Caco-2 (cell line): ENCODE measurements at regions not wholly inside any gene's neighbourhood (a gene's known extent, or its start where the extent isn't known, plus 50 kb on each side); places are given as distances from the start of the nearest gene placed in this dataset.

Source experiments
- BruUV-seq: library from RNA; stranded (reverse); fragments of 400-500 nt; replicated peaks from 2 replicates; lab custom pipeline; 2021; lab: Mats Ljungman, UMichigan
- CTCF ChIA-PET: fragments of 300-600 bp; sonication (Branson Sonifier 250); formaldehyde crosslinking; loops from one replicate; lab custom pipeline; 2022; ENCODE audit warnings: antibody characterized with exemption; lab: Charles Lee
- POLR2A ChIA-PET: fragments of 300-600 bp; sonication (Branson Sonifier 250); formaldehyde crosslinking; loops from one replicate; lab custom pipeline; 2022; ENCODE audit warnings: antibody characterized with exemption; lab: Charles Lee
- DNase-seq, 2 experiments: peaks; one replicate each; pipeline versions ENCODE4 v3.0.0 to v3.0.0-alpha.2; 2020 to 2022
- H3K27me3 ChIP-seq: replicated peaks from 2 replicates; pipeline ENCODE4 v1.6.0; 2011; ENCODE audit warnings: low read length; ENCODE audit not compliant: control insufficient read depth, insufficient read depth
- H3K36me3 ChIP-seq: 2 replicates; pipeline ENCODE4 v1.5.1; 2011; ENCODE audit warnings: low read length; ENCODE audit not compliant: control insufficient read depth, insufficient read depth
- H3K4me1 ChIP-seq: fragments of 250-450 bp; sonication (Bioruptor Pico); 2 replicates; pipeline ENCODE4 v1.5.1; 2020; ENCODE audit warnings: mild to moderate bottlenecking
- H3K4me3 ChIP-seq: 2 replicates; pipeline ENCODE4 v1.5.1; 2011; ENCODE audit warnings: low read depth, mild to moderate bottlenecking, control low read depth, low read length
- H3K9me3 ChIP-seq: fragments of 250-450 bp; sonication (Bioruptor Pico); 2 replicates; pipeline ENCODE4 v1.5.1; 2020; ENCODE audit warnings: mild to moderate bottlenecking, moderate library complexity
- H3K27ac Mint-ChIP-seq: one replicate; pipeline ENCODE4 v1.8.0; 2022; ENCODE audit warnings: mixed read lengths; ENCODE audit not compliant: unreplicated experiment
- H3K27me3 Mint-ChIP-seq: one replicate; pipeline ENCODE4 v1.8.0; 2022; ENCODE audit warnings: mixed read lengths; ENCODE audit not compliant: insufficient read depth, unreplicated experiment
- H3K36me3 Mint-ChIP-seq: one replicate; pipeline ENCODE4 v1.8.0; 2022; ENCODE audit warnings: mild to moderate bottlenecking, mixed read lengths; ENCODE audit not compliant: insufficient read depth, unreplicated experiment
- H3K4me1 Mint-ChIP-seq: one replicate; pipeline ENCODE4 v1.8.0; 2022; ENCODE audit warnings: low read depth, mixed read lengths; ENCODE audit not compliant: unreplicated experiment
- H3K4me3 Mint-ChIP-seq: one replicate; pipeline ENCODE4 v1.8.0; 2022; ENCODE audit warnings: mild to moderate bottlenecking, moderate library complexity, mixed read lengths; ENCODE audit not compliant: unreplicated experiment
- H3K9me3 Mint-ChIP-seq: one replicate; pipeline ENCODE4 v1.8.0; 2022; ENCODE audit warnings: mixed read lengths; ENCODE audit not compliant: unreplicated experiment
- CTCF ChIP-seq, 2 experiments: fragments of 200-600 bp in 1 of 2; IDR thresholded peaks; 1 replicate in 1 of 2; 2 replicates in 1 of 2; pipeline versions ENCODE4 v1.5.1 to v1.8.0; 2011 to 2022; ENCODE audit warnings: antibody characterized with exemption in 1 of 2, control low read depth in 1 of 2, inconsistent platforms in 1 of 2, low read depth in 1 of 2, low read length in 1 of 2, mild to moderate bottlenecking in 1 of 2, moderate library complexity in 1 of 2; ENCODE audit not compliant: insufficient read depth in 1 of 2, severe bottlenecking in 1 of 2, unreplicated experiment in 1 of 2
- intact Hi-C: fragments of 100-400 bp; cut with micrococcal nuclease; formaldehyde crosslinking; loops from one replicate; pipeline ENCODE4 v1.10.0; 2022; ENCODE audit not compliant: unreplicated experiment

GRCh38 chr9:126055381-126055985, 271.1 kb upstream of the MVB12B start:
- DNase-seq = no peak
- no peaks in the 10 kb centered on the region for H3K4me1 Mint-ChIP-seq
- CTCF ChIA-PET = no interaction called here
- no peak overlapping the region for H3K27ac Mint-ChIP-seq
- no peaks in the 10 kb centered on the region for H3K9me3 Mint-ChIP-seq
- no peaks in the 10 kb centered on the region for H3K27me3 ChIP-seq
- H3K36me3 ChIP-seq = no peaks in the 10 kb centered on the region
- POLR2A ChIA-PET = no interaction called here
- H3K4me1 ChIP-seq = no peaks in the 10 kb centered on the region
- H3K9me3 ChIP-seq = no peaks in the 10 kb centered on the region
- H3K36me3 Mint-ChIP-seq = no peaks in the 10 kb centered on the region
- H3K4me3 Mint-ChIP-seq = no peak overlapping the region
- intact Hi-C loops = loop anchor here (2.0 kb wide), 1 partner anchor 173 kb away; no protein-coding TSS in a partner anchor
- TF ChIP-seq CTCF (IDR thresholded peaks at IDR 0.05; ENCODE audit: insufficient read depth in 1 of 2, low read depth in 1 of 2, low read length in 1 of 2, severe bottlenecking in 1 of 2, unreplicated experiment in 1 of 2) = no peak
- no peak overlapping the region for H3K4me3 ChIP-seq
- H3K27me3 Mint-ChIP-seq = peaks cover 8% of the 10 kb centered on the region
- no TSS peak for BruUV-seq

DNA sequence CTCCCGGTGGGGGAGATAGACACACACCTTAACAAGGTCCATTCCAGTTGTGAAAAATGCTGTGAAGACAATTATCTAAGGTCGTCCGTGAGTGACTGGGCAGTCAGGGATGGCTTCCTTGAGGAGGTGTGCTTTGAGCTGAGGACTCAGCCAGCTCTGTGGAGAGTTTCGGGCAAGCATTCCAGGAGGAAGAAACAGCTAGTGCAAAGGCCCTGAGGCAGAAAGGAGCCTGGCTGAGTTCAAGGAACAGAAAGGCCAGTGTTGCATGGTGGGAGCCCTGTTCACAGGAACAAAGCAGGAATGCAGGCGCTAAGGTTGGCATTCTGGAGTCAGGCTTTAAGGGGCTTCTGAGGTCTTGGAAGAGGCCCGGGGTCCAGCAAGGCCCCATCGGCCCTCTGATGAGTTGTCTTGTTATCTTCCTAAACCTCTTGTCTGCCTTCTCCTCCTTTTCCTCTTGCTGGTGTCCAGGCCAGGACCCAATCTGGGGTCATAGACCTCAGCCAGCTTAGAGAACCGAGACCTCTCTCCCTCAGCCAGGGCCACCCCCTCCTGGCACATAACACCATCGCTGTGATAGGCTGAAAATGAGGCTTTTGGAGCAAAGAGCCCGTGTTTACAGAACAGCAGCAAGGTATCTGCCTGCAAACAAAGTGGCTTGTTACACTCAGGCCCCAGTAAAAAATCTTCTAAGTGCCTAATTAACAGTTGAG, 270.2 kb upstream of the MVB12B start:
- H3K27me3 Mint-ChIP-seq = peaks cover 8% of the 10 kb centered on the region
- H3K9me3 Mint-ChIP-seq = no peaks in the 10 kb centered on the region
- ChIA-PET CTCF (no interaction called here), POLR2A (no interaction called here)
- H3K4me1 Mint-ChIP-seq = no peaks in the 10 kb centered on the region
- intact Hi-C loops = no loop called here
- no peaks in the 10 kb centered on the region for H3K36me3 ChIP-seq
- no peak for TF ChIP-seq CTCF (IDR thresholded peaks at IDR 0.05; ENCODE audit: insufficient read depth in 1 of 2, low read depth in 1 of 2, low read length in 1 of 2, severe bottlenecking in 1 of 2, unreplicated experiment in 1 of 2)
- H3K9me3 ChIP-seq = no peaks in the 10 kb centered on the region
- H3K36me3 Mint-ChIP-seq = no peaks in the 10 kb centered on the region
- H3K4me1 ChIP-seq = no peaks in the 10 kb centered on the region
- no peak overlapping the region for H3K4me3 ChIP-seq
- H3K27ac Mint-ChIP-seq = no peak overlapping the region
- H3K4me3 Mint-ChIP-seq = no peak overlapping the region
- no peaks in the 10 kb centered on the region for H3K27me3 ChIP-seq
- no TSS peak for BruUV-seq
- DNase-seq = no peak

DNA sequence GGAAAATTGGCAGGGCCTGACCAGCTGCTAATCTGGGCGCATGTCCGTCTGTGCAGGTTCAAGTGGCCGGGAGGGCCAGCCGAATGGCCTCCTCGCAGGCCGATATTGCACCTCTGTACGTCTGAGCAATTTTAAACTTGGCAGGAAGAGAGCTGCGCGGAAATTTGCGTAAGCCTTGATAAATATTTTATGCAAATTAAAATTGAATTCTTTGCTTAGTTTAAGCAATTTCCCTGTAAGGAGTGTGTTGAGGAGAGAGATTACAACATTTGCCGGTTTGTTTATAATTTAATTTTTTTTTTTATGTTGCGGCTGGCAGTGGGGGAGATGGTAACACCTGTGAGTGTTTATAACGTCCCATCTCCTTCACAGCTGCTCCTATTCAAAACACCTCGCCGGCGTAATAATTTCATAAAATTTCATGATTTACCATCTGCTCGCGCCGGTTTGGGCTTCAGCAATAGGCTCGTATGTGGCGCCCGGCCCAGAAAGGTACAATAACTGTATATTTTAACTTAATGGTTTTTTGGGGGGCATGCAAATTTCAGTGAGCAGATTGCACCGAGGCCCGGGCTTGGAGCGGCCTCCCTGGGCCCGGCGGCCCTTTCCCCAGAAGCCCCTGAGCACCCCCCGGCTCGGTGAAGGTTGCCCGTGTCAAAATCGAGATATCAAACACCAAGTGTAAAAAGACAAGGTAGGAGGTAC, 269.4 kb upstream of the MVB12B start:
- ChIA-PET CTCF (no interaction called here), POLR2A (no interaction called here)
- Histone ChIP-seq H3K36me3 (no peaks in the 10 kb centered on the region), H3K27me3 (no peaks in the 10 kb centered on the region), H3K4me3 (no peak overlapping the region), H3K9me3 (no peaks in the 10 kb centered on the region), H3K4me1 (no peaks in the 10 kb centered on the region)
- H3K36me3 Mint-ChIP-seq = no peaks in the 10 kb centered on the region
- H3K9me3 Mint-ChIP-seq = no peaks in the 10 kb centered on the region
- no peak overlapping the region for H3K4me3 Mint-ChIP-seq
- no peak overlapping the region for H3K27ac Mint-ChIP-seq
- intact Hi-C loops = no loop called here
- peaks cover 8% of the 10 kb centered on the region for H3K27me3 Mint-ChIP-seq
- no TSS peak for BruUV-seq
- TF ChIP-seq CTCF (IDR thresholded peaks at IDR 0.05; ENCODE audit: insufficient read depth in 1 of 2, low read depth in 1 of 2, low read length in 1 of 2, severe bottlenecking in 1 of 2, unreplicated experiment in 1 of 2) = no peak
- no peaks in the 10 kb centered on the region for H3K4me1 Mint-ChIP-seq
- no peak for DNase-seq
